Urothelium cell line (cell line): ENCODE measurements at regions not wholly inside any gene's neighbourhood (a gene's known extent, or its start where the extent isn't known, plus 50 kb on each side); places are given as distances from the start of the nearest gene placed in this dataset.

Experiments used
- DNase-seq: peaks from one replicate; pipeline ENCODE4 v3.0.0; 2011; ENCODE audit warnings: low spot score, mixed read lengths
- FAIRE-seq: peaks from 2 replicates; lab custom pipeline; 2011; peaks lifted over from hg19 to GRCh38; lab: Jason Lieb, UNC

GRCh38 chr4:144202081-144202480 is 61.6 kb upstream of the GYPA start:
- DNase-seq, result no peak
- no peak for FAIRE-seq

DNA sequence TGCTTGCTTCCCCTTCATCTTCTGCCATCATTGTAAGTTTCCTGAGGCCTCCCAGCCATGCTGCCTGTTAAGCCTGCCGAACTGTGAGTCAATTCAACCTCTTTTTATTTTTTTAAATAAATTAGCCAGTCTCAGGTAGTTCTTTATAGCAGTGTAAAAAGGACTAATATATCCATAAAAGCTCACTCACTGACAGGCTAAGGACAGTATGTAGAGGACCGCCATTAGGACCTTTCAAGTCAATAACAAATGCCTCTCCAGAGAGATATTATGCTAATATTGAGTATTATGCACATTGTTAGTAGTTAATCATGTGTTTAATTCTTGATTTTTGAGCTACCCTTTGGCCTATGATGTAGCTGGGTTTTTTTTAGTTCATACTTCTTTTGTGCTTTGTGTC is 62.6 kb upstream of the GYPA start:
- FAIRE-seq (no peak), DNase-seq (no peak)

DNA sequence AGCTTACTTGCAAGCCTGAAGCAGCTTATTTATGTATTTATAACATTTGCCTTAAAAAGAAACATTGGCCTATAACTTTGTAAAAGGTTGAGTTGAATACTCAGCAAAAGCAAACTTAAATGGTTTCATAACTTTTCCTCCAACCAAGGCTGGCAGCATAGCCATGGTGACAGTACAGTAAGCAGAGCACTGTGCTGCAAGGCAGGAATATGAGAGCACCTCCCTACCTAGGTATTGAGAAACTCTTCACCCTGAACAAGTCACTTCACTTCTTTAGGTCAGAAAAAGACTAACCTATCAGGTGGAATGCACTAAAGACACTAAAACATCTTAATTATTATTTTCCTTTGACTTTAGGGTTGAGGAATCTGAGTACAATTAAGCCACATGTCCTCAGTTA is 63.9 kb upstream of the GYPA start:
- DNase-seq (no peak), FAIRE-seq (no peak)

- no peak for FAIRE-seq
- DNase-seq, result no peak
Observed at GRCh38 chr4:144206711-144207110, 66.2 kb upstream of the GYPA start.

- no peak for FAIRE-seq
- DNase-seq, result no peak
Observed at GRCh38 chr4:144208074-144208473, 67.6 kb upstream of the GYPA start.

GRCh38 chr4:144209491-144209890 is 69.0 kb upstream of the GYPA start:
- FAIRE-seq (no peak), DNase-seq (no peak)

DNA sequence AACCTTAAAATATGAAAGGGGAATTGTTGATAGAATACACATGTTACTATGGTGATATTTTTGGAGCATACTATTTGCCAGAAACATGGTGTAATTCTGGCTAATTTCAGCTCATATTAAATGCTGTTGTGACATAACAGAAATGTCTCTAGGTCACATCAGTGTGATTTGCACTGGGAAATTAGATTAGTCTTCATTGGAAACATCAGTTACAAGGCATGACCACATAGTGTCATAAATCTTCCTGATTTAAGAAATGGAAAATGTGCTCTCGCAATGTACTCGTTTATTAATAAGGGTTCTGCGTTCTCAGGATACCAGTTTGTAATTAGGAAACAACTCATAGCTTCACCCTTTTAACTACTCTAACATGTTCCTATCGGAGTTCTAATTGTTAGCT is 72.9 kb upstream of the GYPA start:
- no peak for DNase-seq
- no peak for FAIRE-seq

- no peak for DNase-seq
- no peak for FAIRE-seq
Observed at GRCh38 chr4:144223149-144223548, 82.6 kb upstream of the GYPA start.

GRCh38 chr4:144223661-144224060 is 83.1 kb upstream of the GYPA start:
- no peak for FAIRE-seq
- DNase-seq, result no peak

GRCh38 chr4:144259285-144259684 is 118.8 kb upstream of the GYPA start:
- FAIRE-seq (no peak), DNase-seq (no peak)

GRCh38 chr4:144267084-144267483 is 126.6 kb upstream of the GYPA start:
- FAIRE-seq, result no peak
- no peak for DNase-seq

GRCh38 chr4:144280688-144281087 is 140.2 kb upstream of the GYPA start:
- FAIRE-seq, result no peak

DNA sequence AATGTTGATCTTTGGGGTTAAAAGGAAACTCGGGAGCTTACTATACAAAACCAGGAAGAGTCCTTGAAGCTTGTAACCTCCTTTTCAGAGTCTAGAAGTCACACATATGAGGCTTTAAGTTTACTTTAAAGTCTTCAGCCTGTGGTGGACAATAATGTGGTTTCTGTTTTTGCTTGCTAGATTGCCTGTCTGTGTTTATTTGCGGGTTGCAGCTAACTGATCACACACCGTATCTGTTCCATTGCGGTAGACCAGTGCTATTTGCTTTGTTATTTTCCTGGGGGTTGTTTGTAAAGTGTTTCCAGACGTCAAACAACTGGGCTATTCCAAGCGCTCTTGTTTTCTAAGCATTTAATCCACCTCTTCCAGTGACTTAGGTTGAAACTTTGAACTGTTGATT is 143.0 kb upstream of the GYPA start:
- no peak for DNase-seq
- FAIRE-seq, result no peak

More at GRCh38 chr4:144280688-144281087, 140.2 kb upstream of the GYPA start:
- no peak for DNase-seq

GRCh38 chr4:144284026-144284425 is 143.5 kb upstream of the GYPA start:
- FAIRE-seq, result no peak
- no peak for DNase-seq

- no peak for DNase-seq
- no peak for FAIRE-seq
Observed at GRCh38 chr4:144288011-144288903, 147.7 kb upstream of the GYPA start.

- DNase-seq, result no peak
- no peak for FAIRE-seq
Observed at GRCh38 chr4:144289667-144290428, 149.3 kb upstream of the GYPA start.

- FAIRE-seq, result no peak
Observed at GRCh38 chr4:144291164-144291563, 150.6 kb upstream of the GYPA start.

DNA sequence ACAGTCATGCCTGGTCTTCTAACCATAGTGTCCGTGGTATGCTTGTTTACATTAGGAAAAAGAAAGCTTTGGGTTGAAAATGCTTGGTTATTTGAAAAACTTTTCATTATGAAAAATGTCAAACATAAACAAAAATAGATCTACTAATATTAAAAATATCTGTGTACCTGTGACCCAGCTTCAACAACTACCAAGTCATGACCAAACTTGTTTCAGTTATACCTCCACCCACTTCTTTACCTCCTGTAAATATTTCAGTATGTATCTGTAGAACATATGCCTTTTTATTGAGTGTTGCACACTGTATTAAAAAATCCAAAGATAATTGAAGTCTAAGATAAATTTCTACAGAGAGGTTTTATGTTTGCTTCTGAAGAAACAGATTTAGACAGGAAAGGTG is 153.7 kb upstream of the GYPA start:
- FAIRE-seq, result no peak
- no peak for DNase-seq

More at GRCh38 chr4:144291164-144291563, 150.6 kb upstream of the GYPA start:
- DNase-seq, result no peak

DNA sequence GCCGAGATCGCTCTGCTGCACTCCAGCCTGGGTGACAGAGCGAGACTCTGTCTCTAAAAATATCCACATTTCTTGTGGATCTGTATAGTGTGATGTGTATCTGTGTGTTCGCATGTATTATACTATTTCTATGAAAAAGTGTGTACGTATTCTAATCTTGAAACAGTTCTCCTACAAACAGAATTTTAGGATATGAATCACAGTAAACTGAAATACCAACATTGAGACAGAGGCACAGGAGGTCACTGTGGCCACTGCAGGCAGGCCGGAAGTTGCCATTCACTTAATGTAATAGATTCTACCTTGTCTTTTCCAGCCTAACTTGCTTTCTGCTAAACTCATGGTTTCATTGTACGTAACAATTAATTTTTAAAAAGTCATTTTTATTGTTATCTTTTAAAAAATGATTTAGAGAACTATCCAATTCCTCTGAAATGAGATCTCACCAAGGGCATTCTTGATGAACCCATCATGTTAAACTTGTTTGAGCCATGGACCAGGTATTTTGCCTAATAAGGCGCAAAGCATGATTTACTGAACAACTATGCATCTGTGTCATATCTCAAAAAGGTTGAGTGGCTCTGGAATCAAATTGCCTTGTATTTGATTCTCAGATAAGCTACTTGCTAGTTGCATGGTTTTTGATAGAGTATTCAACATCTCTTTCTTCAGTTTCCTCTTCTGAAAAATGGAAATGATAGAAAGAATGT is 154.9 kb upstream of the GYPA start:
- FAIRE-seq (no peak), DNase-seq (no peak)

GRCh38 chr4:144296941-144297340 is 156.4 kb upstream of the GYPA start:
- DNase-seq (no peak), FAIRE-seq (no peak)

GRCh38 chr4:144298519-144298918 is 158.0 kb upstream of the GYPA start:
- no peak for FAIRE-seq
- DNase-seq, result no peak
